ENCODE measurements at regions not wholly inside any gene's neighbourhood (a gene's known extent, or its start where the extent isn't known, plus 50 kb on each side); places are given as distances from the start of the nearest gene placed in this dataset.

DNA sequence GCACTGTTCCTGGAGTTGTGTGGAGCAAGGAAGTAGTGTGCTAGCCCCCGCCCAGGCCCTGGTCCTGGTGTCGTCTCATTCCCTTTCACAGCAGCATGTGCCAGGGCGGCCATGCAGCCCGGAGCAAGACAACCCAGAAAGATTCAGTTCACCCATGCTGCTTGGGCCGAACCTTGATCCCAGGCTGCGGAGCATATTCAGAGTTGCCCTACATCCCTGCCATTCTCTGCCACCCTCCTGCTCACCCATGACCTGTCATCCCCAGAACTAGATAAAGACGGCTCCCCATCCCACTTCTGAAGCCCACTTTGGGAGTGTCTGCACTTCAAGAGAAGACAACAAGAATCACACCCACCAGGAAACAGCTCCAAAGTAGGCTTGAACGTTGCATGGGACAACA lies 2452.5 kb downstream of the TP53TG3F start:
- H3K4me1 Mint-ChIP-seq, result no peaks in the 10 kb centered on the region
- POLR2A ChIA-PET, result no interaction called here
- no peak overlapping the region for H3K4me3 Mint-ChIP-seq
- TF ChIP-seq ZNF423 (CRISPR knock-in tag; IDR thresholded peaks at IDR 0.05) (no peak), NR3C1 (CRISPR knock-in tag; conservative IDR thresholded peaks at IDR 0.05; ENCODE audit: low read depth) (no peak), SOX15 (CRISPR knock-in tag; IDR thresholded peaks at IDR 0.05) (no peak), ZNF512 (CRISPR knock-in tag; IDR thresholded peaks at IDR 0.05; ENCODE audit: borderline replicate concordance) (no peak), ARID4B (CRISPR knock-in tag; IDR thresholded peaks at IDR 0.05; ENCODE audit: borderline replicate concordance) (no peak), NFYB (CRISPR knock-in tag; conservative IDR thresholded peaks at IDR 0.05; ENCODE audit: low read depth) (no peak)
- CTCF ChIA-PET, result no interaction called here
- H3K9me3 Mint-ChIP-seq, result peaks cover 84% of the 10 kb centered on the region
- H3K27me3 Mint-ChIP-seq (ENCODE audit: low read depth), result peaks cover 19% of the 10 kb centered on the region
- peaks cover 74% of the 10 kb centered on the region for H3K36me3 Mint-ChIP-seq
- no peak for ATAC-seq
- no peak overlapping the region for H3K27ac Mint-ChIP-seq
- no peak for DNase-seq (ENCODE audit: low spot score)

- Mint-ChIP-seq H3K27ac (no peak overlapping the region), H3K4me3 (no peak overlapping the region), H3K27me3 (ENCODE audit: low read depth) (no peaks in the 10 kb centered on the region; the same call in none of the 2 replicates), H3K9me3 (peaks cover 67% of the 10 kb centered on the region), H3K4me1 (no peaks in the 10 kb centered on the region), H3K36me3 (peaks cover 68% of the 10 kb centered on the region)
- TF ChIP-seq ZNF263 (CRISPR knock-in tag; IDR thresholded peaks at IDR 0.05; ENCODE audit: low read depth) (no peak), RELA (CRISPR knock-in tag; IDR thresholded peaks at IDR 0.05; ENCODE audit: borderline replicate concordance) (no peak), GABPB1 (CRISPR knock-in tag; IDR thresholded peaks at IDR 0.05) (no peak)
- TF ChIP-seq, protein P1, sequence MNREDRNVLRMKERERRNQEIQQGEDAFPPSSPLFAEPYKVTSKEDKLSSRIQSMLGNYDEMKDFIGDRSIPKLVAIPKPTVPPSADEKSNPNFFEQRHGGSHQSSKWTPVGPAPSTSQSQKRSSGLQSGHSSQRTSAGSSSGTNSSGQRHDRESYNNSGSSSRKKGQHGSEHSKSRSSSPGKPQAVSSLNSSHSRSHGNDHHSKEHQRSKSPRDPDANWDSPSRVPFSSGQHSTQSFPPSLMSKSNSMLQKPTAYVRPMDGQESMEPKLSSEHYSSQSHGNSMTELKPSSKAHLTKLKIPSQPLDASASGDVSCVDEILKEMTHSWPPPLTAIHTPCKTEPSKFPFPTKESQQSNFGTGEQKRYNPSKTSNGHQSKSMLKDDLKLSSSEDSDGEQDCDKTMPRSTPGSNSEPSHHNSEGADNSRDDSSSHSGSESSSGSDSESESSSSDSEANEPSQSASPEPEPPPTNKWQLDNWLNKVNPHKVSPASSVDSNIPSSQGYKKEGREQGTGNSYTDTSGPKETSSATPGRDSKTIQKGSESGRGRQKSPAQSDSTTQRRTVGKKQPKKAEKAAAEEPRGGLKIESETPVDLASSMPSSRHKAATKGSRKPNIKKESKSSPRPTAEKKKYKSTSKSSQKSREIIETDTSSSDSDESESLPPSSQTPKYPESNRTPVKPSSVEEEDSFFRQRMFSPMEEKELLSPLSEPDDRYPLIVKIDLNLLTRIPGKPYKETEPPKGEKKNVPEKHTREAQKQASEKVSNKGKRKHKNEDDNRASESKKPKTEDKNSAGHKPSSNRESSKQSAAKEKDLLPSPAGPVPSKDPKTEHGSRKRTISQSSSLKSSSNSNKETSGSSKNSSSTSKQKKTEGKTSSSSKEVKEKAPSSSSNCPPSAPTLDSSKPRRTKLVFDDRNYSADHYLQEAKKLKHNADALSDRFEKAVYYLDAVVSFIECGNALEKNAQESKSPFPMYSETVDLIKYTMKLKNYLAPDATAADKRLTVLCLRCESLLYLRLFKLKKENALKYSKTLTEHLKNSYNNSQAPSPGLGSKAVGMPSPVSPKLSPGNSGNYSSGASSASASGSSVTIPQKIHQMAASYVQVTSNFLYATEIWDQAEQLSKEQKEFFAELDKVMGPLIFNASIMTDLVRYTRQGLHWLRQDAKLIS (CRISPR knock-in tag; IDR thresholded peaks at IDR 0.05; ENCODE audit: borderline replicate concordance), result no peak
- DNase-seq (ENCODE audit: low spot score) (no peak), ATAC-seq (no peak)
- ChIA-PET POLR2A (no interaction called here), CTCF (no interaction called here)
These were observed 2472.3 kb downstream of the TP53TG3F start for GRCh38 chr16:35931722-35932121.

Data from WTC11 (cell line).